ENCODE measurements at regions not wholly inside any gene's neighbourhood (a gene's known extent, or its start where the extent isn't known, plus 50 kb on each side); places are given as distances from the start of the nearest gene placed in this dataset.

DNA sequence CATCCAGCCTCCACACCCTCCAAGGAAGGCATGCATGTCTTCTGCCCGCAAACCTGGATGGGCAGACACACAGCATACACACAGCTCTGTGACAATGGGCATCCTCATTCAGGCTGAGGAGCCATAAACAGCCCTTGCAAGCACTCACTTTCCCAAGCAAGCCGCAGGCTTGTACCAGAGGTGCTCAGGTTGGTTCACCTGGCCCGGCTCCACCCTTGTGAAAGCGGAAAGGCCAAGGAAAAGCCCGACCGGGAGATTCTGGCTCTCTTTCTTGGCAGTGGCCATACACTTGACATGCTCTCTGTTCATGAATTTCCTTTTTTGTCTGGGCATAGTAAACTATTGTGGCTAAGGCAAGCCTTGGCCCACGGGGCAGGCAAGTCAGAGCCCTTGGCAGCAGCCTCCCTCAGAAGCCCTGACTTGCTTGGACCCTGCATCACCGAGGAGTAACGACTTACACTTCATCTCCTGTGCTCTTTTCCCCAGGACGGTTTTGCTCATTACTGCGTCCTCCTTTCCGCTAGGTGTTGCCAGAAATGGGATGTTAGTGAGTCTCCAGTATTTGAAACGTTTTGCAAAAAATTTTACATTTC lies 74.6 kb upstream of the BNC1 start:
- no peak for DNase-seq (ENCODE audit: low spot score in 2 of 2)
- no peak overlapping the region for H3K4me3 ChIP-seq
- H3K36me3 ChIP-seq: no peaks in the 10 kb centered on the region
- TF ChIP-seq POLR2A (IDR thresholded peaks at IDR 0.05) (no peak), EP300 (IDR thresholded peaks at IDR 0.05) (no peak)
- TF ChIP-seq, protein P1, sequence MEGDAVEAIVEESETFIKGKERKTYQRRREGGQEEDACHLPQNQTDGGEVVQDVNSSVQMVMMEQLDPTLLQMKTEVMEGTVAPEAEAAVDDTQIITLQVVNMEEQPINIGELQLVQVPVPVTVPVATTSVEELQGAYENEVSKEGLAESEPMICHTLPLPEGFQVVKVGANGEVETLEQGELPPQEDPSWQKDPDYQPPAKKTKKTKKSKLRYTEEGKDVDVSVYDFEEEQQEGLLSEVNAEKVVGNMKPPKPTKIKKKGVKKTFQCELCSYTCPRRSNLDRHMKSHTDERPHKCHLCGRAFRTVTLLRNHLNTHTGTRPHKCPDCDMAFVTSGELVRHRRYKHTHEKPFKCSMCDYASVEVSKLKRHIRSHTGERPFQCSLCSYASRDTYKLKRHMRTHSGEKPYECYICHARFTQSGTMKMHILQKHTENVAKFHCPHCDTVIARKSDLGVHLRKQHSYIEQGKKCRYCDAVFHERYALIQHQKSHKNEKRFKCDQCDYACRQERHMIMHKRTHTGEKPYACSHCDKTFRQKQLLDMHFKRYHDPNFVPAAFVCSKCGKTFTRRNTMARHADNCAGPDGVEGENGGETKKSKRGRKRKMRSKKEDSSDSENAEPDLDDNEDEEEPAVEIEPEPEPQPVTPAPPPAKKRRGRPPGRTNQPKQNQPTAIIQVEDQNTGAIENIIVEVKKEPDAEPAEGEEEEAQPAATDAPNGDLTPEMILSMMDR (IDR thresholded peaks at IDR 0.05): no peak
- no peaks in the 10 kb centered on the region for H3K4me1 ChIP-seq
- peaks cover 0 to 8% of the 10 kb centered on the region in 2 donors for H3K27me3 ChIP-seq
- H3K27ac ChIP-seq: no peak overlapping the region
- WGBS, 2 donors: 70 to 73% methylated on average over 13 of the region's 13 CpGs
- peaks cover 0 to 3% (median 0%) of the 10 kb centered on the region in 4 donors for H3K9me3 ChIP-seq

DNA sequence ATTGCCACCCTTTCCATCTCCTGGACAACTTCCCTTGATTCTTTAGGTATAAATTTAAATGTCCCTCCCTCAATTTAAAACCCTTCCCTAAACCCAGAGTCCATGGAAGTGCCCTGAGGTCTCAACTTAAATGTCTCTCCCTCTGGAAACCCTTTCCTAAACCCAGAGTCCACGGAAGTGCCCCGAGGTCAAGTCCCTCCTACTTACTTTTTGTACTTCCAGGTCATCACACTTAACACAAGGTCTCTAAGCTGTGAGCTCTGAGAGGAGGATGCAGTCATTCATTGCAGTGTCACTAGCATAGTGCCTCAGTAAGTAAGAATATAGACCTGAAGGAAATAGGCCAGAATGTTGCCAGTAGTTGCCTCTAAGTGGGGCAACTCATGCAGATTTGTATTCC lies 78.2 kb upstream of the BNC1 start:
- Histone ChIP-seq H3K36me3 (no peaks in the 10 kb centered on the region), H3K27ac (no peak overlapping the region), H3K9me3 (no peaks in the 10 kb centered on the region), H3K4me1 (peaks cover 0 to 11% (median 0%) of the 10 kb centered on the region in 4 donors), H3K27me3 (peaks cover 0 to 37% of the 10 kb centered on the region in 2 donors), H3K4me3 (no peak overlapping the region)
- no peak for DNase-seq (ENCODE audit: low spot score in 2 of 2)
- 70 to 79% methylated on average over 2 of the region's 2 CpGs for WGBS, 2 donors
- TF ChIP-seq, protein P1 (IDR thresholded peaks at IDR 0.05): no peak
- TF ChIP-seq POLR2A (IDR thresholded peaks at IDR 0.05): no peak
- TF ChIP-seq EP300 (IDR thresholded peaks at IDR 0.05): no peak

DNA sequence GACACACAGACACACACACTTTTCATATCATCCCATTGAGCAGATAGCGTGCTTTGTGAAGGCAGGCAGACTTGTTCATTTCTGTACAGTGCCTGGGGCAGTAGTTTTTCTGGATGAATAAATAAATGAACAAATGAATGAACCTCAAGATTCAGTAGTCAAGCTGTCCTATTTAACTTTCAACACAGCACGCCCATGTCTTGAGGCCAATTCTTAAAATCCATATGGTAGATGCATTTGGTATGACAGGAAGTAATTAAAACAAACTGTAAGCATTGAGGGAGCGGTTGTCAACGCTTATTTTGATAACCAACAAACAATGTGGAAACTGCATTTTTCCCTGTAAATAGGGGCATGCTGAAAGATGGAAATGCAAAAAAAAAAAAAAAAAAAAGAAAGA lies 80.0 kb upstream of the BNC1 start:
- peaks cover 0 to 37% of the 10 kb centered on the region in 2 donors for H3K27me3 ChIP-seq
- no peak for TF ChIP-seq EP300 (IDR thresholded peaks at IDR 0.05)
- TF ChIP-seq, protein P1 (IDR thresholded peaks at IDR 0.05): no peak
- no peak for TF ChIP-seq POLR2A (IDR thresholded peaks at IDR 0.05)

DNA sequence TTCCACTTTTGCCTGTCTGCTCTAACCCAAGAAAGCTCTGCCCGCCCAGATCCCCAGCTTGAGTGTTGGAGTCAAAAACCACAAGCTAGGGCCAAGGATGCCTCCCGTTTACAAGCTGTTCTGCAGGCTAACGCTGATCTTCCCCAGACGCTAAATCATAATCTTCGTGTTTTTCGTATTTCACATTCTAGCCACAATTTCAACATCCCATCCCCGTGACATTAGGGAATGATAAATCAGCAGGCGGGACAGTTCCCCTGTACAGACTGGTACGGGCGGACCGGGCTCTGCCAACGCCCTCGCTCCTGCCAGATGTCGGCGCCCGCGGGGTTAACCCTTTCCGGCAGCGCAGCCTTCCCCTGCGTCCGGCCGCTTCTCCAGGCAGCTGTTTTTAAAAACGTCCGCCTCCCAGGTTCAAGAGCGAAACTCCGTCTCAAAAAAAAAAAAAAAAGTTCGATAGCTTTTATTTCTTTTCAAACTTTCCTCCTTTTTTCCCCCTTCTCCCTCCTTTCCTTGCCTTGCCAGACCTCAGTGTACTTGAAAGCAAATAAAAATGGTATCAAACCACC lies 81.0 kb upstream of the BNC1 start:
- Histone ChIP-seq H3K4me3 (peak overlapping the region in 3 of 4 donors; percentile 22 to 48 (median 33)), H3K27me3 (peaks cover 0 to 37% of the 10 kb centered on the region in 2 donors), H3K4me1 (peaks cover 0 to 11% (median 0%) of the 10 kb centered on the region in 4 donors), H3K9me3 (no peaks in the 10 kb centered on the region), H3K27ac (peak overlapping the region in 1 of 4 donors; percentile 35), H3K36me3 (no peaks in the 10 kb centered on the region)
- DNase-seq (ENCODE audit: low spot score in 2 of 2): peak in 1 of 2 donors; percentile 50
- TF ChIP-seq EP300 (IDR thresholded peaks at IDR 0.05): peak in 1 of 2 donors; percentile 45
- TF ChIP-seq, protein P1 (IDR thresholded peaks at IDR 0.05): no peak
- WGBS, 2 donors: 1 to 2% methylated on average over 27 of the region's 27 CpGs

More for the DNA sequence above, 80.0 kb upstream of the BNC1 start:
- peaks cover 0 to 11% (median 0%) of the 10 kb centered on the region in 4 donors for H3K4me1 ChIP-seq
- no peaks in the 10 kb centered on the region for H3K9me3 ChIP-seq
- WGBS, 2 donors: 77 to 80% methylated on average over 4 of the region's 4 CpGs
- no peaks in the 10 kb centered on the region for H3K36me3 ChIP-seq
- no peak for DNase-seq (ENCODE audit: low spot score in 2 of 2)
- H3K4me3 ChIP-seq: no peak overlapping the region
- no peak overlapping the region for H3K27ac ChIP-seq

DNA sequence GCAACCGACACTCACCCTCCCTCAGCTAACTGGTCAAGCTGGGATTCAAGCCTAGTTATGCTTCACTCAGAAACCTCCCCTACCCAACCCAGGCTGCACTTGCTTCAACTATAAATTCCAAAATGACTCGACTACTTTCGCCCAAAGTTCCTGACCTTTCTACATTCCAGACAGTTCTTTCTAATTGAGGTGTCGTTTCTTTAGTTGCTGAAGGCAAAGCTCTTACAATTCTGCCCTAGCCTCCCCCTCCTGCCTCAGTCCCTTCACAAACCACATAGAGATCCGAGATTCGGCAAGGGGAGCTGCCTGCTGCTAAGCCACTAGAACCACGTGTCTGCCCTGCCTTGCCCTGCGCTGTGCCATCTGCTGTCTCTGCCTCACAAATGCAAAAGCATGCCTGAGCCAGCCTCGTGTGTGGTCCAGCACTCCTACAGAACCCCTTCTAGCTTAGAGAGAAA lies 74.7 kb upstream of the SH3GL3 start:
- Histone ChIP-seq H3K36me3 (no peaks in the 10 kb centered on the region), H3K27me3 (peaks cover 0 to 55% of the 10 kb centered on the region in 2 donors), H3K4me1 (no peaks in the 10 kb centered on the region), H3K4me3 (no peak overlapping the region), H3K9me3 (no peaks in the 10 kb centered on the region), H3K27ac (no peak overlapping the region)
- TF ChIP-seq, protein P1 (IDR thresholded peaks at IDR 0.05): no peak
- TF ChIP-seq POLR2A (IDR thresholded peaks at IDR 0.05) (no peak), EP300 (IDR thresholded peaks at IDR 0.05) (no peak)
- WGBS, 2 donors: 9 to 13% methylated on average over 9 of the region's 9 CpGs
- no peak for DNase-seq (ENCODE audit: low spot score in 2 of 2)

All from tibial nerve (tissue), 4 donors.